Esophagus muscularis mucosa (tissue), 4 donors: ENCODE measurements at regions not wholly inside any gene's neighbourhood (a gene's known extent, or its start where the extent isn't known, plus 50 kb on each side); places are given as distances from the start of the nearest gene placed in this dataset.

Experiments
- DNase-seq: peaks from one replicate; pipeline ENCODE4 v3.0.0-alpha.2; 2017; ENCODE audit errors: extremely low spot score
- H3K27ac ChIP-seq, 4 donors: fragments of 200-600 bp; sonication (generic); replicated peaks in 1 of 4; 1 replicate in 3 of 4; 2 replicates in 1 of 4; pipeline ENCODE4 v1.5.1; 2016 to 2019; ENCODE audit warnings: mild to moderate bottlenecking in 1 of 4
- H3K27me3 ChIP-seq, 4 donors: fragments of 200-600 bp; sonication (generic); one replicate each; pipeline versions ENCODE4 v1.5.1 to v1.6.0; 2016 to 2019
- H3K36me3 ChIP-seq, 4 donors: fragments of 200-600 bp; sonication (generic); one replicate each; pipeline ENCODE4 v1.5.1; 2016 to 2019
- H3K4me1 ChIP-seq, 4 donors: fragments of 200-600 bp; sonication (generic); one replicate each; pipeline ENCODE4 v1.5.1; 2016 to 2019
- H3K4me3 ChIP-seq, 4 donors: fragments of 200-600 bp; sonication (generic); 1 replicate in 2 of 4; 2 replicates in 2 of 4; pipeline ENCODE4 v1.5.1; 2016 to 2019; ENCODE audit warnings: mild to moderate bottlenecking in 4 of 4, moderate library complexity in 1 of 4
- H3K9me3 ChIP-seq, 4 donors: fragments of 200-600 bp; sonication (generic); 1 replicate in 3 of 4; 2 replicates in 1 of 4; pipeline ENCODE4 v1.5.1; 2016 to 2019
- EP300 ChIP-seq: sonication (generic); formaldehyde crosslinking; IDR thresholded peaks from one replicate; pipeline ENCODE4 v1.6.1; 2017; ENCODE audit warnings: antibody characterized with exemption
- POLR2A ChIP-seq: fragments of 450-650 bp; IDR thresholded peaks from one replicate; pipeline ENCODE4 v1.6.1; 2017; ENCODE audit warnings: antibody characterized with exemption, moderate library complexity, mild to moderate bottlenecking, low read depth
- POLR2AphosphoS5 ChIP-seq, 2 donors: sonication (generic); formaldehyde crosslinking; IDR thresholded peaks; one replicate each; pipeline ENCODE4 v1.6.1; 2017; ENCODE audit warnings: antibody characterized with exemption in 2 of 2
- WGBS: methylation state at CpG from one replicate; pipeline ENCODE4 v1.1.5; 2018; 5-methylcytosine and 5-hydroxymethylcytosine counted together
- intact Hi-C: fragments of 100-400 bp; cut with DNase I; formaldehyde crosslinking; loops from one replicate; pipeline ENCODE4 v1.15.1; 2023
- TF ChIP-seq, protein P1 (sequence below), 3 experiments: fragments of 200-600 bp in 2 of 3; fragments of 450-650 bp in 1 of 3; sonication (generic) in 2 of 3; IDR thresholded peaks; one replicate each; pipeline ENCODE4 v1.5.1; 2017 to 2019; ENCODE audit warnings: antibody characterized with exemption in 3 of 3, mild to moderate bottlenecking in 2 of 3, moderate library complexity in 1 of 3

DNA sequence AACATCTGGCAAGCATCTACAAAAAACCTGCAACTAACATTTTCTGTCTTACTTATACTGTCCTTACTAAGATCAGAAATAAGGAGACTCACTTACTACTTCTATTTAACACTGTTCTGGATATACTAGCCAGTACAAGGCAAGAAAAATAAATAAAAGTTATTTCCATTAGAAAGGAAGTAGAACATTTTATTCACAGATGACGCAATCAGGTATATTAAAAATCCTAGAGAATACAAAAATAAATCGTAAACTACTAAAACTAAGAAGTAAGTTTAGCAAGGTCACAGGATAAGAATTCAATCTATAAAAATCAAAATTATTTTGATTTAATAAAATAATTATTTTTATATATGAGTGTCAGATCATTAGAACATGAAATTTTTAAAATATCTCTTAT, 264.6 kb downstream of the BARHL2 start:
- 86% methylated on average over 2 of the region's 2 CpGs for WGBS
- Histone ChIP-seq H3K36me3 (no peaks in the 10 kb centered on the region), H3K4me3 (no peak overlapping the region), H3K27ac (no peak overlapping the region), H3K4me1 (no peaks in the 10 kb centered on the region), H3K9me3 (no peaks in the 10 kb centered on the region), H3K27me3 (no peaks in the 10 kb centered on the region)
- DNase-seq: no peak
- intact Hi-C loops: no loop called here
- TF ChIP-seq POLR2AphosphoS5 (IDR thresholded peaks at IDR 0.05) (no peak), EP300 (no peak), POLR2A (no peak)
- TF ChIP-seq, protein P1, sequence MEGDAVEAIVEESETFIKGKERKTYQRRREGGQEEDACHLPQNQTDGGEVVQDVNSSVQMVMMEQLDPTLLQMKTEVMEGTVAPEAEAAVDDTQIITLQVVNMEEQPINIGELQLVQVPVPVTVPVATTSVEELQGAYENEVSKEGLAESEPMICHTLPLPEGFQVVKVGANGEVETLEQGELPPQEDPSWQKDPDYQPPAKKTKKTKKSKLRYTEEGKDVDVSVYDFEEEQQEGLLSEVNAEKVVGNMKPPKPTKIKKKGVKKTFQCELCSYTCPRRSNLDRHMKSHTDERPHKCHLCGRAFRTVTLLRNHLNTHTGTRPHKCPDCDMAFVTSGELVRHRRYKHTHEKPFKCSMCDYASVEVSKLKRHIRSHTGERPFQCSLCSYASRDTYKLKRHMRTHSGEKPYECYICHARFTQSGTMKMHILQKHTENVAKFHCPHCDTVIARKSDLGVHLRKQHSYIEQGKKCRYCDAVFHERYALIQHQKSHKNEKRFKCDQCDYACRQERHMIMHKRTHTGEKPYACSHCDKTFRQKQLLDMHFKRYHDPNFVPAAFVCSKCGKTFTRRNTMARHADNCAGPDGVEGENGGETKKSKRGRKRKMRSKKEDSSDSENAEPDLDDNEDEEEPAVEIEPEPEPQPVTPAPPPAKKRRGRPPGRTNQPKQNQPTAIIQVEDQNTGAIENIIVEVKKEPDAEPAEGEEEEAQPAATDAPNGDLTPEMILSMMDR (IDR thresholded peaks at IDR 0.05): no peak

- Histone ChIP-seq H3K9me3 (no peaks in the 10 kb centered on the region), H3K4me1 (no peaks in the 10 kb centered on the region), H3K27me3 (no peaks in the 10 kb centered on the region), H3K4me3 (no peak overlapping the region), H3K36me3 (no peaks in the 10 kb centered on the region), H3K27ac (no peak overlapping the region)
- TF ChIP-seq EP300: no peak
- no peak for TF ChIP-seq POLR2AphosphoS5 (IDR thresholded peaks at IDR 0.05)
- TF ChIP-seq, protein P1 (IDR thresholded peaks at IDR 0.05): no peak
- no peak for TF ChIP-seq POLR2A
- WGBS: 70% methylated on average over 4 of the region's 4 CpGs
- intact Hi-C loops: no loop called here
- no peak for DNase-seq
Measured at GRCh38 chr1:90443354-90443753, 273.7 kb downstream of the BARHL2 start.

DNA sequence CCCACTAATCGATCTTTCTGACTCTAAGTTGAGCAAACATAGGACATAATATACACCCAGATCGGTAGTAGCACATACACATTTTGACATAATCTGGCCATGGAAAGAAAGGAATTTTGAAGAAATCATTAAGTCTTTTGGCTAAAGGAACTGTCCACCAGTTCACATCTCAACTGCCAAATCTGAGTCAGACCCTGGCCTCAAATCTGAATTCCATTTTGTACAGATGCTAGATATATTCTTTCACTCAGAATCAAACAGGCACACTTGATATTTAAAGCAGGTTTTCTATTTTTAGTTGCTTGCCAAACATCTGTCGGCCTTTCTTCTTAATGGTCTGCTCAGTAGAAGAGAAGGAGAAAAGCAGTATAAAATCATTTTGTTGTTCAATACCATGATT, 281.8 kb downstream of the BARHL2 start:
- intact Hi-C loops: no loop called here
- no peak for DNase-seq
- 64% methylated on average over 3 of the region's 3 CpGs for WGBS
- no peaks in the 10 kb centered on the region for H3K4me1 ChIP-seq
- no peak for TF ChIP-seq EP300
- TF ChIP-seq, protein P1 (IDR thresholded peaks at IDR 0.05): no peak
- no peak for TF ChIP-seq POLR2A
- TF ChIP-seq POLR2AphosphoS5 (IDR thresholded peaks at IDR 0.05): no peak
- no peaks in the 10 kb centered on the region for H3K36me3 ChIP-seq
- no peak overlapping the region for H3K4me3 ChIP-seq
- peaks cover 0 to 3% (median 0%) of the 10 kb centered on the region in 4 donors for H3K9me3 ChIP-seq
- no peak overlapping the region for H3K27ac ChIP-seq
- H3K27me3 ChIP-seq: no peaks in the 10 kb centered on the region

DNA sequence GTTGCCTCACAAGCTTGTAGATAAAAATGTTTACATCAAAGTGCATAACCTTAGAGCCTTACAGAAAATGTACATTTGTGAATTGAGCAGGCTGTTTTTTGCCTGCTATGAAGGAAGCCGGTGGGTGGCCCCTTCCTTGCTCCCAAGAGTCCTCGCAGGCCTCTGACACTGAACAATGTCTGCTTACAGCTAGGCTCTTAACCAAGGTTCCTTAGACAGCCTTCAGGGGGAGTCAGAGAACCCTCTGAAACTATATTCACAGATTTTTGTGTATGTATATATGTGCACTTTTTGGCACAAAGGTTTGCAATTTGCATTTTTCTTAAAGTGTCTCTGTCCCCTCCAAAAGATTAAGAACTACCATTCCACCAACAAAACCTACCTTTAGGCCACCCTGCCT, 282.6 kb downstream of the BARHL2 start:
- H3K36me3 ChIP-seq: no peaks in the 10 kb centered on the region
- no peak for DNase-seq
- H3K9me3 ChIP-seq: peaks cover 0 to 3% (median 0%) of the 10 kb centered on the region in 4 donors
- 33% methylated on average over 2 of the region's 2 CpGs for WGBS
- H3K4me3 ChIP-seq: no peak overlapping the region
- TF ChIP-seq EP300: no peak
- no peak for TF ChIP-seq POLR2AphosphoS5 (IDR thresholded peaks at IDR 0.05)
- no peak for TF ChIP-seq POLR2A
- TF ChIP-seq, protein P1 (IDR thresholded peaks at IDR 0.05): no peak
- H3K27me3 ChIP-seq: no peaks in the 10 kb centered on the region
- no peaks in the 10 kb centered on the region for H3K4me1 ChIP-seq
- no peak overlapping the region for H3K27ac ChIP-seq
- intact Hi-C loops: no loop called here

DNA sequence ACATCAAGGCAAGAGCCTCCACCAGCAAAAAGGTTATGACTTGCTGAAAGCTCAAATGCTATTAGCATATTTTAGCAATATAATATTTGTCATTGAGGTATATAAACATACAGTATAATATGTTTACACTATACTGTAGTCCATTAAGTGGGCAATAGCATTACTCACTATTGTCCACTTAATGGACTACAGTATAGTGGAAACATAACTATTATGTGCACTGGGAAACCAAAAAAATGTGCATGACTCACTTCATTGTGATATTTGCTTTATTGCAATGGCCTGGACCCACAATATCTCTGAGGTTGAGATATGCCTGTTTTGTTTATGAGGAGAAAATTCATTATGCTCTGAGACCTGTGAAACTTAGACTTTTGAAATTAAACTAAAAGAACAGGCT, 300.0 kb downstream of the BARHL2 start:
- no peak for DNase-seq
- Histone ChIP-seq H3K4me1 (no peaks in the 10 kb centered on the region), H3K4me3 (no peak overlapping the region), H3K9me3 (peaks cover 0 to 11% (median 3%) of the 10 kb centered on the region in 4 donors), H3K27me3 (no peaks in the 10 kb centered on the region), H3K36me3 (no peaks in the 10 kb centered on the region), H3K27ac (no peak overlapping the region)
- intact Hi-C loops: no loop called here
- TF ChIP-seq POLR2A (no peak), EP300 (no peak), POLR2AphosphoS5 (IDR thresholded peaks at IDR 0.05) (no peak)
- TF ChIP-seq, protein P1 (IDR thresholded peaks at IDR 0.05): no peak
